Sigmoid colon (tissue), 4 donors: ENCODE measurements at regions not wholly inside any gene's neighbourhood (a gene's known extent, or its start where the extent isn't known, plus 50 kb on each side); places are given as distances from the start of the nearest gene placed in this dataset.

Experiments
- CTCF ChIP-seq, 4 experiments: fragments of 450-650 bp in 3 of 4; fragments of 200-600 bp in 1 of 4; IDR thresholded peaks; one replicate each; pipeline ENCODE4 v1.5.1; 2016 to 2019; ENCODE audit warnings: antibody characterized with exemption in 4 of 4, mild to moderate bottlenecking in 3 of 4, moderate library complexity in 2 of 4
- EP300 ChIP-seq, 4 donors: sonication (generic); formaldehyde crosslinking; IDR thresholded peaks; one replicate each; pipeline ENCODE4 v1.6.1; 2017; ENCODE audit warnings: antibody characterized with exemption in 4 of 4
- POLR2A ChIP-seq, 2 donors: fragments of 450-650 bp; IDR thresholded peaks; one replicate each; pipeline ENCODE4 v1.6.1; 2016; ENCODE audit warnings: antibody characterized with exemption in 2 of 2, mild to moderate bottlenecking in 2 of 2, moderate library complexity in 2 of 2

- no peak for TF ChIP-seq CTCF (IDR thresholded peaks at IDR 0.05)
- no peak for TF ChIP-seq POLR2A (IDR thresholded peaks at IDR 0.05)
- no peak for TF ChIP-seq EP300 (IDR thresholded peaks at IDR 0.05)
Measured at GRCh38 chr9:1659363-1659690, 355.8 kb upstream of the SMARCA2 start.
